ENCODE measurements at regions not wholly inside any gene's neighbourhood (a gene's known extent, or its start where the extent isn't known, plus 50 kb on each side); places are given as distances from the start of the nearest gene placed in this dataset.

GRCh38 chr10:44192435-44192834, 192.5 kb downstream of the CXCL12 start:
- TF ChIP-seq, protein P1, sequence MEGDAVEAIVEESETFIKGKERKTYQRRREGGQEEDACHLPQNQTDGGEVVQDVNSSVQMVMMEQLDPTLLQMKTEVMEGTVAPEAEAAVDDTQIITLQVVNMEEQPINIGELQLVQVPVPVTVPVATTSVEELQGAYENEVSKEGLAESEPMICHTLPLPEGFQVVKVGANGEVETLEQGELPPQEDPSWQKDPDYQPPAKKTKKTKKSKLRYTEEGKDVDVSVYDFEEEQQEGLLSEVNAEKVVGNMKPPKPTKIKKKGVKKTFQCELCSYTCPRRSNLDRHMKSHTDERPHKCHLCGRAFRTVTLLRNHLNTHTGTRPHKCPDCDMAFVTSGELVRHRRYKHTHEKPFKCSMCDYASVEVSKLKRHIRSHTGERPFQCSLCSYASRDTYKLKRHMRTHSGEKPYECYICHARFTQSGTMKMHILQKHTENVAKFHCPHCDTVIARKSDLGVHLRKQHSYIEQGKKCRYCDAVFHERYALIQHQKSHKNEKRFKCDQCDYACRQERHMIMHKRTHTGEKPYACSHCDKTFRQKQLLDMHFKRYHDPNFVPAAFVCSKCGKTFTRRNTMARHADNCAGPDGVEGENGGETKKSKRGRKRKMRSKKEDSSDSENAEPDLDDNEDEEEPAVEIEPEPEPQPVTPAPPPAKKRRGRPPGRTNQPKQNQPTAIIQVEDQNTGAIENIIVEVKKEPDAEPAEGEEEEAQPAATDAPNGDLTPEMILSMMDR (IDR thresholded peaks at IDR 0.05): no peak
- TF ChIP-seq POLR2A (IDR thresholded peaks at IDR 0.05): no peak
